ENCODE measurements at regions not wholly inside any gene's neighbourhood (a gene's known extent, or its start where the extent isn't known, plus 50 kb on each side); places are given as distances from the start of the nearest gene placed in this dataset.

- H3K27ac Mint-ChIP-seq, result no peak overlapping the region
- Histone ChIP-seq H3F3A (ENCODE audit: low read depth) (no peaks in the 10 kb centered on the region), H3K4me2 (no peak overlapping the region), H4K20me1 (ENCODE audit: low read depth) (no peaks in the 10 kb centered on the region), H3K27me3 (no peaks in the 10 kb centered on the region), H3K27ac (no peak overlapping the region), H3K9ac (no peak overlapping the region), H3K79me2 (ENCODE audit: low read depth) (no peaks in the 10 kb centered on the region), H3K36me3 (no peaks in the 10 kb centered on the region), H2AFZ (replicated peaks) (no peak overlapping the region), H3K4me3 (no peak overlapping the region), H3K9me3 (ENCODE audit: low read depth) (no peaks in the 10 kb centered on the region), H3K4me1 (peaks cover 1% of the 10 kb centered on the region)
- no peaks in the 10 kb centered on the region for H3K4me1 Mint-ChIP-seq
- TF ChIP-seq EZH2phosphoT487 (IDR thresholded peaks at IDR 0.05) (no peak), EZH2 (IDR thresholded peaks at IDR 0.05) (no peak)
- TF ChIP-seq, protein P1, sequence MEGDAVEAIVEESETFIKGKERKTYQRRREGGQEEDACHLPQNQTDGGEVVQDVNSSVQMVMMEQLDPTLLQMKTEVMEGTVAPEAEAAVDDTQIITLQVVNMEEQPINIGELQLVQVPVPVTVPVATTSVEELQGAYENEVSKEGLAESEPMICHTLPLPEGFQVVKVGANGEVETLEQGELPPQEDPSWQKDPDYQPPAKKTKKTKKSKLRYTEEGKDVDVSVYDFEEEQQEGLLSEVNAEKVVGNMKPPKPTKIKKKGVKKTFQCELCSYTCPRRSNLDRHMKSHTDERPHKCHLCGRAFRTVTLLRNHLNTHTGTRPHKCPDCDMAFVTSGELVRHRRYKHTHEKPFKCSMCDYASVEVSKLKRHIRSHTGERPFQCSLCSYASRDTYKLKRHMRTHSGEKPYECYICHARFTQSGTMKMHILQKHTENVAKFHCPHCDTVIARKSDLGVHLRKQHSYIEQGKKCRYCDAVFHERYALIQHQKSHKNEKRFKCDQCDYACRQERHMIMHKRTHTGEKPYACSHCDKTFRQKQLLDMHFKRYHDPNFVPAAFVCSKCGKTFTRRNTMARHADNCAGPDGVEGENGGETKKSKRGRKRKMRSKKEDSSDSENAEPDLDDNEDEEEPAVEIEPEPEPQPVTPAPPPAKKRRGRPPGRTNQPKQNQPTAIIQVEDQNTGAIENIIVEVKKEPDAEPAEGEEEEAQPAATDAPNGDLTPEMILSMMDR (IDR thresholded peaks at IDR 0.05), result no peak
- no peaks in the 10 kb centered on the region for H3K36me3 Mint-ChIP-seq
- no peaks in the 10 kb centered on the region for H3K9me3 Mint-ChIP-seq
- no peak overlapping the region for H3K4me3 Mint-ChIP-seq
- DNase-seq (ENCODE audit: low spot score), result no peak
- H3K27me3 Mint-ChIP-seq (ENCODE audit: insufficient read depth, low read depth), result peaks cover 4% of the 10 kb centered on the region
Observed at GRCh38 chr13:95480131-95480545, 72.4 kb upstream of the CLDN10 start.

DNA sequence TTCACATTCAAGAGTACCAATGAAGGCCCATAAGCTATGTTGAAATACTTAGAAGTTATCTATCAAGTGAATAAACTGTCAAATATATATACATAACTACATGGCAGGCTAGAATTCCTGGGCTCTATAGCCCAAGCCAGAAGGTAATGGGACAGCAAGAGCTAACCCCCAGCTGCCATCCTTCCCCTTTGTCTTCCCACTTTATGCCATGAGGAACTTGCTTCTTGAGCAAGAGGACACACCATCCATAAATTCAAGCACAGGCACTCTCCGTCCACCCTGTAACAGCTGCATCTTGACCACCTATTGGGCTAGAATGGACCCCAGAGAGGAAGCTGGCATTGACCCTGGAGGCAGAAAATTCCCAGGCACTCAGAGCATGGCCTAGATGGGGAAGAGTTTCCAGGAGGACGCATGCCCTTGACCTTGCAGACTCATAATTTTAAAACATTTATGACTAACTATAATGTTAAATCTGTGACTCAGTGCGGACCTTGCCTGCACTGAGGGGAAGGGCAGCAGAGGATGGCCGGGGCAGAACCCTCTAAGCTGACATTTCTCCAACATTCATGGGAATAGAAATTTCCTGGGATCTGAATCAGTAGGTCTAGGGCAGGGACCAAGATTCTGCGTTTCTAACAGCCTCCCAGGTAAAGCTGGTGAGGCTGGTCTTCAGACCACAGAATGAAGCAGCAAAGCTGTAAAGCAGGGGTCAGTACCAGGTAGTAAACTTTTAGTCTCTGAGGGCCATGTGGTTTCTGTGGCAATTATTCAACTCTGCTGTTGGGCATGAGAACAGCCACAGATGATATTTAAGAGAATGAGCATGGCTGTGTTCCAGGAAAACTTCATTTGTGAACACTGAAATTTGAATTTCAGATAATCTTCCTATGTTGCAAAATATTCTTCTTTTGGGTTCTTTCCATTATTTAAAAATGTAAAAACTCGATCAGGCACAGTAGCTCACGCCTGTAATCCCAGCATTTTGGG lies 71.4 kb upstream of the CLDN10 start:
- no peak overlapping the region for H3K9ac ChIP-seq

DNA sequence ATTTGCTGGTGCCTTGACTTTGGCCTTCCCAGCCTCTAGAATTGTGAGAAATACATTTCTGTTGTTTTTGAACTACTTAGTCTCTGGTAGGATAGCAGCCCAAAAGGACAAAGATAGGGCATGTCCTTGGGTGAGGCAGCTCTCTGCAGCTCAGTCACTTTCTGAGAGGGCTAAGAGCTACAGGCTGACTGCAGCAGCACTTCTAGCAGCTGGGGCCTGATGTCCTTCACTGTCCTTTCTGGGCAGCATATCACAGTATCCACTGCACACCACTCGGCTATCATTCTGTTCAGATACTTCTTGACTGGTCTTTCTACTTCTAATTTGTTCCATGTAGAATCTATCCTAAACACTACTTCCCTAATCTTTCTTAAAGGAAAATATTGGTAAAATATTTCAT lies 68.5 kb upstream of the CLDN10 start:
- H3K36me3 Mint-ChIP-seq, result no peaks in the 10 kb centered on the region
- no peak for DNase-seq (ENCODE audit: low spot score)
- H3K9me3 Mint-ChIP-seq, result peaks cover under 1% of the 10 kb centered on the region

More for the DNA sequence above, 71.4 kb upstream of the CLDN10 start:
- Mint-ChIP-seq H3K9me3 (no peaks in the 10 kb centered on the region), H3K27me3 (ENCODE audit: insufficient read depth, low read depth) (peaks cover 4% of the 10 kb centered on the region), H3K4me3 (no peak overlapping the region), H3K36me3 (no peaks in the 10 kb centered on the region), H3K4me1 (no peaks in the 10 kb centered on the region), H3K27ac (no peak overlapping the region)
- no peaks in the 10 kb centered on the region for H3K9me3 ChIP-seq (ENCODE audit: low read depth)
- H3K27me3 ChIP-seq, result no peaks in the 10 kb centered on the region
- H3K27ac ChIP-seq, result no peak overlapping the region
- H3K4me1 ChIP-seq, result no peaks in the 10 kb centered on the region
- H3K4me2 ChIP-seq, result no peak overlapping the region
- no peaks in the 10 kb centered on the region for H4K20me1 ChIP-seq (ENCODE audit: low read depth)
- no peak for DNase-seq (ENCODE audit: low spot score)
- no peak overlapping the region for H3K4me3 ChIP-seq
- no peaks in the 10 kb centered on the region for H3F3A ChIP-seq (ENCODE audit: low read depth)
- H3K79me2 ChIP-seq (ENCODE audit: low read depth), result no peaks in the 10 kb centered on the region
- H3K36me3 ChIP-seq, result no peaks in the 10 kb centered on the region
- TF ChIP-seq, protein P1 (IDR thresholded peaks at IDR 0.05), result no peak
- TF ChIP-seq EZH2phosphoT487 (IDR thresholded peaks at IDR 0.05) (no peak), EZH2 (IDR thresholded peaks at IDR 0.05) (no peak)
- H2AFZ ChIP-seq (replicated peaks), result no peak overlapping the region

More for the DNA sequence above, 68.5 kb upstream of the CLDN10 start:
- Histone ChIP-seq H3K4me3 (no peak overlapping the region), H3K9ac (no peak overlapping the region), H4K20me1 (ENCODE audit: low read depth) (no peaks in the 10 kb centered on the region), H3K36me3 (no peaks in the 10 kb centered on the region), H3K4me1 (no peaks in the 10 kb centered on the region), H3F3A (ENCODE audit: low read depth) (no peaks in the 10 kb centered on the region), H3K4me2 (no peak overlapping the region), H3K27ac (no peak overlapping the region), H3K79me2 (ENCODE audit: low read depth) (no peaks in the 10 kb centered on the region), H2AFZ (replicated peaks) (no peak overlapping the region), H3K27me3 (no peaks in the 10 kb centered on the region), H3K9me3 (ENCODE audit: low read depth) (no peaks in the 10 kb centered on the region)
- peaks cover 4% of the 10 kb centered on the region for H3K27me3 Mint-ChIP-seq (ENCODE audit: insufficient read depth, low read depth)
- H3K4me3 Mint-ChIP-seq, result no peak overlapping the region
- no peak overlapping the region for H3K27ac Mint-ChIP-seq
- TF ChIP-seq, protein P1 (IDR thresholded peaks at IDR 0.05), result no peak
- TF ChIP-seq EZH2phosphoT487 (IDR thresholded peaks at IDR 0.05) (no peak), EZH2 (IDR thresholded peaks at IDR 0.05) (no peak)
- no peaks in the 10 kb centered on the region for H3K4me1 Mint-ChIP-seq

All from neural progenitor cell (in vitro differentiated cells).